ENCODE measurements at regions not wholly inside any gene's neighbourhood (a gene's known extent, or its start where the extent isn't known, plus 50 kb on each side); places are given as distances from the start of the nearest gene placed in this dataset.

DNA sequence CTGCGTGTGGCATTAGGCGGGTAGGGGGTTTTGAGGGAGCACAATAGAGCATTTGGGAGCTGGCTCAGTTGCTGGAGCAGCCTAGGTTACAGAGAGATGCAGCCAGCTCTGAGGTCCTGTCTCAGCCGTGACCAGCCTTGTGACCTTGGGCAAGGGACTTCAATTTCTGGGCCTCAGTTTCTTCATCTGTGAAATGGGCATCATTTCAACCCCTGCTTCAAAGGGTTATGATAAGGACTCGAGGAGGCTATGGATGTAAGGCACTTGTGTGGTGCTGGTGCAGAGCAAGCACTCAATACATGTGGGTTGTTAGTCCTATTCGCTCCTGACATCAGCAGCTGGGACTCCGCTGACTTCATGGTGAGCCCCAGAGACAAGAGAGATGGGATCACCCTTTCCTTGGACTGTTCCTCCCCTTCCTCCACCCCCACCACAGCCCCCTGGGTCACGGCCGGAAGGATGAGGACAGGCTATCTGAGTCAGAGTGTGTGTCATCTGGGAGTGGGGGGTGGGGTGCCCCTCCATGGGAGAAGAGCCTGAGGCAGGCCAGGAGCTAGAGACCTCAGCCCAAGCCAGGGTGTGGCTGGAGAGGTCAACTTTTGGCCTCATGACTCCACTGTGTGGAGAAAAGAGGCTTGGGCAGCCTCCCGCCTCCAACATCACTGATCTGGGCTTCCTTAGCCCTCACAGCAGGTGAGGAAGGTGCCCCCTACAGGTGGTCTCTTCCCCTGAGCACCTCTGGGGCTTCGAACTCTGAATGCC lies 71.4 kb upstream of the ZBTB40 start:
- no peaks in the 10 kb centered on the region for H3K27me3 ChIP-seq (ENCODE audit: control insufficient read depth, insufficient read depth, low read length)
- no peak overlapping the region for H3K4me3 ChIP-seq (ENCODE audit: low read length)
- H3K9me3 ChIP-seq (ENCODE audit: control insufficient read depth, insufficient read depth, low read length) = no peaks in the 10 kb centered on the region
- no peak for DNase-seq (ENCODE audit: low read depth, low spot score)
- H3K4me1 ChIP-seq (ENCODE audit: control insufficient read depth, insufficient read depth, low read length) = no peaks in the 10 kb centered on the region
- no peak overlapping the region for H3K27ac ChIP-seq (ENCODE audit: low read length)
- WGBS (ENCODE audit: insufficient coverage, insufficient read length) = no CpG with 5 or more reads among the region's 10 CpGs
- no peaks in the 10 kb centered on the region for H3K36me3 ChIP-seq (ENCODE audit: control insufficient read depth, insufficient read depth, low read length)

DNA sequence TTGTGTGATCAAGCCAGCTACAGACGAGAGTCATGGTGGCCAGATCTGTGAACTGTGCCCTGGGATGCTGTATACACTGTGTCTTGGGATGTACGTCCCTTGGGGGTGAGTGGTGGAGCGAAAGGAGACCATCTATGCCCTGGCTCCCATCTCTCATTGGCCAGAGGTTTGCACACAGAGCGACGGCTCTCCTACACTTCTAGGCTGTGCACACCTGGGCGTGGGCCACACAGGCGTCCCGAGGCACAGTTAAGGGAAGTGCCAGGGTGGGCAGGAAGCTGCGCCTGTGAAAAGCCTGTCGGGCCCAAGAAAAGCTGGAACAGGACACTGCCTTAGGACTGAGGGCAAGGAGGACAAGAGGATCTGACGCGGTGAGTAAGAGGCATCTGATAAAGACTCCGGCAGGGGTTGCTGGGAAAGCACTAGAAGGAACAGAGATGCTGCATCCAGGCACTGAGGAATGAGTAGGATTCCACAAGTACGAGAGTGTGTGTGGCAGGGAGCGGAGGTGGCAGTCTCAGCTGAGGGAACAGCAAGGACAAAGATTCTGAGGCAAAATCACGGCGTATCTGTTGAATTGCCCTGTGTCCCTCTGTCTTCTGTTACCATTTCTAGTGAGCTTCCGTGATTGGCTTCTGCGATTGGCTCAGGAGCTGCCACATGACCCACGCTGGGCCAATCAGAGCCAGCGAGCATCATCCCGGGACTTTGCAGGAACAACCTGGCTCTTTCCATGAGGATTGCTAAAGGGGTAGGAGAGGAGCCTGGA lies 67.9 kb upstream of the ZBTB40 start:
- no CpG with 5 or more reads among the region's 22 CpGs for WGBS (ENCODE audit: insufficient coverage, insufficient read length)
- H3K4me3 ChIP-seq (ENCODE audit: low read length) = no peak overlapping the region
- H3K27me3 ChIP-seq (ENCODE audit: control insufficient read depth, insufficient read depth, low read length) = no peaks in the 10 kb centered on the region
- H3K27ac ChIP-seq (ENCODE audit: low read length) = no peak overlapping the region
- no peaks in the 10 kb centered on the region for H3K4me1 ChIP-seq (ENCODE audit: control insufficient read depth, insufficient read depth, low read length)
- H3K9me3 ChIP-seq (ENCODE audit: control insufficient read depth, insufficient read depth, low read length) = no peaks in the 10 kb centered on the region
- no peak for DNase-seq (ENCODE audit: low read depth, low spot score)
- no peaks in the 10 kb centered on the region for H3K36me3 ChIP-seq (ENCODE audit: control insufficient read depth, insufficient read depth, low read length)

DNA sequence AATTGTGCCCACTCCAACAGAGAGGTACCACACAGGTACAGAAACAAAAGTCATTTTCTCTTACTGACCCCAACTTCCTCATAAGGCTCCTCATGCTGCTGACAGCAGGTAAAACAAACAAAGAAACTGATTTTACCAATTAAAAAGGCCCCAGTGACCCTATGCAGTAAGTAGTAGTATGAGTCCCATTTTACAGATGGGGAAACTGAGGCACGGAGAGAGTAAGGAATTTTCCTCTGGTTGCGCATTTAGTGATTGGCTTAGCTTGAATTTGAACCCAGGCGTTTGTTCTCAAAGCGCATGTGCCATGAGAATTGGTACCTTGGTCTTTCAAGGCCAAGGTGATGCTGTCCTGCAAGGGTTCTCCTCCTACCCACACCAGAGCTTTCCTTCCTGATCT lies 66.1 kb upstream of the ZBTB40 start:
- H3K36me3 ChIP-seq (ENCODE audit: control insufficient read depth, insufficient read depth, low read length) = no peaks in the 10 kb centered on the region
- WGBS (ENCODE audit: insufficient coverage, insufficient read length) = no CpG with 5 or more reads among the region's 4 CpGs
- DNase-seq (ENCODE audit: low read depth, low spot score) = no peak
- no peak overlapping the region for H3K4me3 ChIP-seq (ENCODE audit: low read length)
- no peaks in the 10 kb centered on the region for H3K9me3 ChIP-seq (ENCODE audit: control insufficient read depth, insufficient read depth, low read length)
- no peak overlapping the region for H3K27ac ChIP-seq (ENCODE audit: low read length)
- H3K4me1 ChIP-seq (ENCODE audit: control insufficient read depth, insufficient read depth, low read length) = no peaks in the 10 kb centered on the region; the same call in 1 of the 2 replicates
- no peaks in the 10 kb centered on the region for H3K27me3 ChIP-seq (ENCODE audit: control insufficient read depth, insufficient read depth, low read length)

DNA sequence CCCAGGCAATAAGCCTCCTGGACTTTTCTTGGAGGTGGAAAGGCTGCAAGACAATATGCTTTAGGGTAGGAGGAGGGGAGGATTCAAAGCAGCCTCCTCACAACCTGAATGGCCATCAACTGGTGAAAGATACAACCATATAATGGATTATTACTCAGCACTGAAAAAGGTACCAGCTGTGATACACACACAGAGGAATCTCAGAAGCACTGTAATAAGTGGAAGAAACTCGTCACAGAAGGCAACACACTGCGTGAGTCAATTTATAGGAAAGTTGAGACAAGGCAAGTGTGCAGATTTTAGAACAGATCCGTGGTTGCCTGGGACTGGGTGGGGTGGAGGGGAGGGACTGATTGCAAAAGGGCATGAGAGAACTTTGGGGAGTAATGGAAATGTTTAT lies 64.9 kb upstream of the ZBTB40 start:
- DNase-seq (ENCODE audit: low read depth, low spot score) = no peak
- H3K27ac ChIP-seq (ENCODE audit: low read length) = no peak overlapping the region
- no peaks in the 10 kb centered on the region for H3K27me3 ChIP-seq (ENCODE audit: control insufficient read depth, insufficient read depth, low read length)
- H3K36me3 ChIP-seq (ENCODE audit: control insufficient read depth, insufficient read depth, low read length) = no peaks in the 10 kb centered on the region
- no CpG with 5 or more reads among the region's 3 CpGs for WGBS (ENCODE audit: insufficient coverage, insufficient read length)
- no peaks in the 10 kb centered on the region for H3K9me3 ChIP-seq (ENCODE audit: control insufficient read depth, insufficient read depth, low read length)
- H3K4me1 ChIP-seq (ENCODE audit: control insufficient read depth, insufficient read depth, low read length) = no peaks in the 10 kb centered on the region; the same call in 1 of the 2 replicates
- no peak overlapping the region for H3K4me3 ChIP-seq (ENCODE audit: low read length)

DNA sequence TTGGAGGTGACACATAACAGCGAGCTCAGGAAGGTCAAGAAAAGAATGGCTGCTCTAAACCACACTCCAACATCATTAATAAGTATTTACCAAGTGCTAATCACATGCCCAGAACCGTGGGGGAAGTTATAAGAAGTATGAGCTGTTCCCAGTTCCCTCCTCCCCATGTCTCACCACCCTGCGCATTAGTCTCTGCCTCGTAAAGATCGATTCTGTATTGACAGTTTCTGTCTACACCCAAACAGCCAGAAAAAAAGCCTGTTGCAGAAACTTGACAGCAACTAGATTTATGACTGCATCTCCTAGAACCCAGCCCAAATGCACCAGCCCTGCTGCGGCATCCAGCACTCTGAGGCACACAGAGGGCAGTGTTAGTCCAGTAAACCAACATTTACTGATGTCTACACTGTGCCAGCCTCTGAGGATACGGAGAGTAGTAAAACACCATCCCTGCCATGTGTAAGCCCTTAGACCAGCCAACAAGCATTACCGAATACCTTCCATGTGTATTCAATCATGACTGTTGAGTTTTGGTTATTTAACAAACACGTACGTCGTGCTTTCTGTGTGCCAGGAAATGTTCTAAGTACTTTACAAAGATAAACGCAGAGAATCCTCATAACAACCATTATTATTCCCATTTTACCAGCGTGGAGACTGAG lies 63.6 kb upstream of the ZBTB40 start:
- DNase-seq (ENCODE audit: low read depth, low spot score) = no peak
- Histone ChIP-seq H3K36me3 (ENCODE audit: control insufficient read depth, insufficient read depth, low read length) (no peaks in the 10 kb centered on the region), H3K4me1 (ENCODE audit: control insufficient read depth, insufficient read depth, low read length) (no peaks in the 10 kb centered on the region; the same call in 1 of the 2 replicates), H3K4me3 (ENCODE audit: low read length) (no peak overlapping the region), H3K27me3 (ENCODE audit: control insufficient read depth, insufficient read depth, low read length) (no peaks in the 10 kb centered on the region), H3K27ac (ENCODE audit: low read length) (no peak overlapping the region), H3K9me3 (ENCODE audit: control insufficient read depth, insufficient read depth, low read length) (no peaks in the 10 kb centered on the region)
- WGBS (ENCODE audit: insufficient coverage, insufficient read length) = no CpG with 5 or more reads among the region's 13 CpGs

DNA sequence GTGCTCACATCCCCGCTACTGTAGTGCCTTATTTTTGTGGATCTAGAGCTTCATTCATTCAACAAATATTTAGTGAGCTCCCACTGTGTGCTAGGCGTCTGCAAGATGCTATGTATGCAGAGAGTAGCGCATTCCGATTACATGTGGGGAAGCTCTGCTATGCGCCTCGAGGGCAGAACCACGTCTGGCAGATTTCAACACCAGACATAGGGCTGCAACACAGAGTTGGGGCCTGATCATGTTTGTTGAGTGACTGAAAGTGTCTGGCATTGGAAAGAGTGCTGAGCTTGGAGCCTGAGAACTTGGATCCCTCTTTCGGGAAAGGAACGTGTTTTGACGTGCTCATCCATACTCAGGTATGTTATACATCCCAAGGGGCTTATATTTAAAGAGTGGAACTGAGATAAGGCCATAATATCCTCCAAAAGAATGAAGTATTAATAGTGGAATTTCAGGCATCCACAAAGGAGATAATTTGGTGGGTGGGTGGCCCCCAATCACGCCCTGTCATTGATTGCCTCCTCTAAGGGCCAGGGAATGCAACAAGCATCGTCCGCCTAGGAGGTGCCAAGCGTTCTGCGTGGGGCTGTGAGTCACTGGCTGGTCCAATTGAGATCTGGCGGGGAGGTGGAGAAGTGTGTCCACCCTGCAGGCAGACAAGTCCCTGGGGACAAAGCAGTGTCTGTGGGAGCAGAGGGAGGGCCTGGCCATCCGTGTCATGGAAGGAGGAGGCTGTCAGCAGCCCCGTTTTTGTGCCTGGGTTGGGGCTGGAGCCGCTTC lies 62.8 kb upstream of the ZBTB40 start:
- no peak for DNase-seq (ENCODE audit: low read depth, low spot score)
- Histone ChIP-seq H3K9me3 (ENCODE audit: control insufficient read depth, insufficient read depth, low read length) (no peaks in the 10 kb centered on the region), H3K4me3 (ENCODE audit: low read length) (no peak overlapping the region), H3K36me3 (ENCODE audit: control insufficient read depth, insufficient read depth, low read length) (no peaks in the 10 kb centered on the region), H3K27me3 (ENCODE audit: control insufficient read depth, insufficient read depth, low read length) (no peaks in the 10 kb centered on the region), H3K27ac (ENCODE audit: low read length) (no peak overlapping the region), H3K4me1 (ENCODE audit: control insufficient read depth, insufficient read depth, low read length) (no peaks in the 10 kb centered on the region; the same call in 1 of the 2 replicates)
- WGBS (ENCODE audit: insufficient coverage, insufficient read length) = no CpG with 5 or more reads among the region's 19 CpGs

DNA sequence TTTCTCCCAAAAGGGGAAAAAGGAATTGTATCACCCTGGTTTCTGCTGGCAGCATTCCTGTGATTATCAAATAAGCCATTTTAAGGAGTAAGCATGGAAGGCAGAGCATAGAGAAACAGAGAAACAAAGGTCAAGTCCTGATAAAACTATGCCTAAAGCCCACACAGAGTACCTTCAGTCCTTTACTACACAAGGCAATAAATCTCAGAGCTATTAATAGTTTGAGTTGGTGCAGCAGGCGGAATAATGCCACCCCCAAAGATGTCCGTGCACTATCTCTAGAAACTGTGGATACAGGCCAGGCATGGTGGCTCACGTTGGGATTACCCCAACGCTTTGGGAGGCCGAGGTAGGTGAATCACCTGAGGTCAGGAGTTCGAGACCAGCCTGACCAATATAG lies 58.1 kb upstream of the ZBTB40 start:
- H3K27me3 ChIP-seq (ENCODE audit: control insufficient read depth, insufficient read depth, low read length) = no peaks in the 10 kb centered on the region
- no peaks in the 10 kb centered on the region for H3K9me3 ChIP-seq (ENCODE audit: control insufficient read depth, insufficient read depth, low read length)
- no peak overlapping the region for H3K4me3 ChIP-seq (ENCODE audit: low read length)
- no peak overlapping the region for H3K27ac ChIP-seq (ENCODE audit: low read length)
- DNase-seq (ENCODE audit: low read depth, low spot score) = no peak
- no CpG with 5 or more reads among the region's 6 CpGs for WGBS (ENCODE audit: insufficient coverage, insufficient read length)
- H3K4me1 ChIP-seq (ENCODE audit: control insufficient read depth, insufficient read depth, low read length) = no peaks in the 10 kb centered on the region; the same call in 1 of the 2 replicates
- no peaks in the 10 kb centered on the region for H3K36me3 ChIP-seq (ENCODE audit: control insufficient read depth, insufficient read depth, low read length)

DNA sequence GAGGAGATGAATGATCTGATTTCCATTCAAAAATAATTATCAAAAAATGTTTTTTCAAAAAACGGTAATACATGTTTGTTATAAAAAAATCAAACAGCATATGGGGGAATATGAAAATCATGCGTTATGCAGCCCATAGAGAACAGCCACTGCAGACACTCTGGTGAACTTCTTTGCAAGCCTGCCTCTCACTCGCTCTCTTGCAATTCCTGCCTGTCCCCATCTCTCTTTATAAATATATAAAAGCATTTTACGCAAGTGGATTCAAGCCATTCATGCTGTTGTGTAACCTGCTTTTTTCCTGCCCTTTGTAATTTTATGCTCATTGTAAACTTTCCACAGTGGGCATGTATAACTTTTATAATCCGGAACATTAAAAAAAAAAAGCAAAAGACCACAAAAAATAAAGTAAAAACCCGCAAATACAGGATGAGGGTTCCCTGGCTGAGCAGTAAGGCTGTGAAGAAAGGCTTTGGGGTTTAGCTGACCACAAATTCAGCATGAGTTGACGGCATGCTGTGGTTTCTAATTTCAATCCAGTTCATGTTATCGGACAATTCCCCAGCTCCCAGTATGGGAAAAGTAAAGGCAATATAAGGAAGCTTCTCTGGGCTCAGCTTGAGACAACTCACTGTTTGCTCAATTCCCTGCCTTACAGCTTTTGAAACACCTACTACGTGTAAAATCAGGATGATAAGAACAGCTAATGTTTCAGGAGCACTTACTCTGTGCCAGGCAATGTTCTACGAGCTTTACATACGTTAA lies 52.8 kb upstream of the ZBTB40 start:
- no peak overlapping the region for H3K27ac ChIP-seq (ENCODE audit: low read length)
- H3K9me3 ChIP-seq (ENCODE audit: control insufficient read depth, insufficient read depth, low read length) = no peaks in the 10 kb centered on the region
- H3K36me3 ChIP-seq (ENCODE audit: control insufficient read depth, insufficient read depth, low read length) = no peaks in the 10 kb centered on the region
- DNase-seq (ENCODE audit: low read depth, low spot score) = no peak
- WGBS (ENCODE audit: insufficient coverage, insufficient read length) = no CpG with 5 or more reads among the region's 11 CpGs
- H3K4me3 ChIP-seq (ENCODE audit: low read length) = no peak overlapping the region
- no peaks in the 10 kb centered on the region; the same call in 1 of the 2 replicates for H3K4me1 ChIP-seq (ENCODE audit: control insufficient read depth, insufficient read depth, low read length)
- H3K27me3 ChIP-seq (ENCODE audit: control insufficient read depth, insufficient read depth, low read length) = no peaks in the 10 kb centered on the region

DNA sequence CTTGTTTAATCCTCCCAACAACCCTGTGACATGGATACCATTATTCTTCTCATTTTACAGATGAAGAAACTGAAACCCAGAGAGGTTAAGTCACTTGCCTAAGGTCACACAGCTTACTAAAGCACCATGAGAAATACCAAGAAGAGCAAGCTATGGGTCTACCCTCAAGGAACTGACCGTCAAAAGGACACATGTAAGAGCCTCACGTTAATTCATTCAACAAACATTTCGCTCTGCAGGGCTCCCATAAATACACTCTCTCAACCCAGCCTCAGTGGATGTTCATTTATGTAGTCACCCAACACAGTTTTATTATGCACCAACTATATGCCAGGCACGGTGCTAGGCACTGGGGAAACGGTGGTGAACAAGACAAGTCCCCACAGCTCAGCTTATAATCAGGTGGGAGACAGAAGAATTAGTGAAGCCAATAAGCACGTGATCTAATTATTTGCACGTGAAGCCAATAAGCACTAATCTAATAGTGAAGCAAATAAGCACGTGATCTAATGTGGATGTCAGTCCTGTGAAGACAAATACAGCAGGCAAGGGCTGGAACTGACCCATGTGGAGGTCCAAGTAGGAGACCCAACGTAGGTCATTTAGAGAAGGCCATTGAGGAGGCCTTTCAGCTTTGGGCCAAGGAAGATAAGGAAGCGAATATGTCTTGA lies 52.1 kb upstream of the ZBTB40 start:
- Histone ChIP-seq H3K36me3 (ENCODE audit: control insufficient read depth, insufficient read depth, low read length) (no peaks in the 10 kb centered on the region), H3K4me3 (ENCODE audit: low read length) (no peak overlapping the region), H3K4me1 (ENCODE audit: control insufficient read depth, insufficient read depth, low read length) (no peaks in the 10 kb centered on the region; the same call in 1 of the 2 replicates), H3K27ac (ENCODE audit: low read length) (no peak overlapping the region), H3K9me3 (ENCODE audit: control insufficient read depth, insufficient read depth, low read length) (no peaks in the 10 kb centered on the region), H3K27me3 (ENCODE audit: control insufficient read depth, insufficient read depth, low read length) (no peaks in the 10 kb centered on the region)
- DNase-seq (ENCODE audit: low read depth, low spot score) = no peak
- no CpG with 5 or more reads among the region's 10 CpGs for WGBS (ENCODE audit: insufficient coverage, insufficient read length)
